Right renal pelvis (tissue), 4 donors: ENCODE measurements at regions not wholly inside any gene's neighbourhood (a gene's known extent, or its start where the extent isn't known, plus 50 kb on each side); places are given as distances from the start of the nearest gene placed in this dataset.

Experiments
- DNase-seq, 4 donors: peaks; one replicate each; pipeline ENCODE4 v3.0.0-alpha.2; 2013; ENCODE audit warnings: low read depth in 4 of 4, low spot score in 3 of 4, missing footprints in 1 of 4

- DNase-seq: no peak
These were observed 97.2 kb downstream of the MAIP1 start for GRCh38 chr2:200052627-200053026.

GRCh38 chr2:200054681-200055468 lies 99.5 kb downstream of the MAIP1 start:
- DNase-seq: no peak

- DNase-seq: no peak
These were observed 100.7 kb downstream of the MAIP1 start for GRCh38 chr2:200056105-200056504.

GRCh38 chr2:200063155-200063554 lies 107.8 kb downstream of the MAIP1 start:
- no peak for DNase-seq

GRCh38 chr2:200064879-200065278 lies 109.5 kb downstream of the MAIP1 start:
- no peak for DNase-seq

- no peak for DNase-seq
These were observed 110.1 kb downstream of the MAIP1 start for GRCh38 chr2:200065477-200065876.

- DNase-seq: no peak
These were observed 111.0 kb downstream of the MAIP1 start for GRCh38 chr2:200066417-200066816.

GRCh38 chr2:200068642-200069041 lies 113.3 kb downstream of the MAIP1 start:
- DNase-seq: no peak

GRCh38 chr2:200077210-200077650 lies 121.8 kb downstream of the MAIP1 start:
- DNase-seq: peak in 1 of 4 donors; percentile 22

- DNase-seq: no peak
These were observed 122.5 kb downstream of the MAIP1 start for GRCh38 chr2:200077838-200078237.

GRCh38 chr2:200079356-200079755 lies 124.0 kb downstream of the MAIP1 start:
- no peak for DNase-seq

GRCh38 chr2:200081236-200081635 lies 125.9 kb downstream of the MAIP1 start:
- peak; percentile 35 to 83 (median 70) for DNase-seq

- DNase-seq: no peak
These were observed 126.4 kb downstream of the MAIP1 start for GRCh38 chr2:200081811-200082210.

GRCh38 chr2:200084036-200084435 lies 128.7 kb downstream of the MAIP1 start:
- DNase-seq: no peak

- no peak for DNase-seq
These were observed 131.5 kb downstream of the MAIP1 start for GRCh38 chr2:200086911-200087310.

GRCh38 chr2:200087451-200087850 lies 132.1 kb downstream of the MAIP1 start:
- DNase-seq: no peak

GRCh38 chr2:200089040-200089755 lies 133.8 kb downstream of the MAIP1 start:
- DNase-seq: no peak

GRCh38 chr2:200089756-200090109 lies 134.4 kb downstream of the MAIP1 start:
- DNase-seq: no peak

GRCh38 chr2:200090683-200091082 lies 135.3 kb downstream of the MAIP1 start:
- no peak for DNase-seq

- DNase-seq: no peak
These were observed 135.7 kb downstream of the MAIP1 start for GRCh38 chr2:200091126-200091525.

- no peak for DNase-seq
These were observed 136.9 kb downstream of the MAIP1 start for GRCh38 chr2:200092235-200092634.

- DNase-seq: no peak
These were observed 140.1 kb downstream of the MAIP1 start for GRCh38 chr2:200095436-200095835.
